H9 (cell line): ENCODE measurements at regions not wholly inside any gene's neighbourhood (a gene's known extent, or its start where the extent isn't known, plus 50 kb on each side); places are given as distances from the start of the nearest gene placed in this dataset.

Source experiments
- DNase-seq: peaks from one replicate; pipeline ENCODE4 v3.0.0-alpha.2; 2017
- H2AFZ ChIP-seq: one replicate; pipeline ENCODE4 v1.6.1; 2013; ENCODE audit warnings: mild to moderate bottlenecking, low read length, control low read depth, moderate library complexity
- H2AK5ac ChIP-seq: 2 replicates; pipeline ENCODE4 v1.6.1; 2013; ENCODE audit warnings: low read length, control low read depth, mixed read lengths; ENCODE audit not compliant: insufficient read length
- H2BK120ac ChIP-seq: one replicate; pipeline ENCODE4 v1.6.1; 2013; ENCODE audit warnings: low read depth, mild to moderate bottlenecking, low read length, control low read depth, inconsistent platforms; ENCODE audit not compliant: poor library complexity, severe bottlenecking
- H2BK12ac ChIP-seq: 2 replicates; pipeline ENCODE4 v1.6.1; 2013; ENCODE audit warnings: low read length, control low read depth, mixed read lengths, low read depth; ENCODE audit not compliant: insufficient read length
- H2BK15ac ChIP-seq: 2 replicates; pipeline ENCODE4 v1.6.1; 2013; ENCODE audit warnings: low read depth, low read length, control low read depth
- H2BK20ac ChIP-seq: one replicate; pipeline ENCODE4 v1.6.1; 2013; ENCODE audit warnings: low read depth, mild to moderate bottlenecking, low read length, control low read depth, inconsistent platforms; ENCODE audit not compliant: poor library complexity, severe bottlenecking
- H2BK5ac ChIP-seq: 2 replicates; pipeline ENCODE4 v1.6.1; 2013; ENCODE audit warnings: low read length, control low read depth, mixed read lengths; ENCODE audit not compliant: insufficient read length
- H3K14ac ChIP-seq: 2 replicates; pipeline ENCODE4 v1.6.1; 2013; ENCODE audit warnings: low read length, control low read depth; ENCODE audit not compliant: insufficient read depth
- H3K18ac ChIP-seq: 2 replicates; pipeline ENCODE4 v1.6.1; 2013; ENCODE audit warnings: low read depth, mild to moderate bottlenecking, mixed read lengths, low read length, control low read depth; ENCODE audit not compliant: insufficient read length
- H3K23ac ChIP-seq: 2 replicates; pipeline ENCODE4 v1.6.1; 2013; ENCODE audit warnings: low read length, control low read depth, mixed read lengths, low read depth; ENCODE audit not compliant: insufficient read length
- H3K23me2 ChIP-seq: 2 replicates; pipeline ENCODE4 v1.6.1; 2013; ENCODE audit warnings: low read depth, mild to moderate bottlenecking, mixed read lengths, low read length, control low read depth; ENCODE audit not compliant: insufficient read length, poor library complexity, severe bottlenecking
- H3K27ac ChIP-seq: 2 replicates; pipeline ENCODE4 v1.5.1; 2013; ENCODE audit warnings: low read length, control low read depth, mixed read lengths, low read depth; ENCODE audit not compliant: insufficient read length
- H3K27me3 ChIP-seq: 2 replicates; pipeline ENCODE4 v1.6.1; 2013; ENCODE audit warnings: low read length, control low read depth, inconsistent platforms; ENCODE audit not compliant: insufficient read depth
- H3K4ac ChIP-seq: 2 replicates; pipeline ENCODE4 v1.6.1; 2013; ENCODE audit warnings: low read depth, mild to moderate bottlenecking, control low read depth, inconsistent platforms, low read length, moderate library complexity
- H3K4me1 ChIP-seq: 2 replicates; pipeline ENCODE4 v1.6.1; 2013; ENCODE audit warnings: low read length, control low read depth, inconsistent platforms; ENCODE audit not compliant: insufficient read depth
- H3K4me2 ChIP-seq: 2 replicates; pipeline ENCODE4 v1.6.1; 2013; ENCODE audit warnings: low read length, control low read depth, mixed read lengths; ENCODE audit not compliant: insufficient read length, insufficient read depth
- H3K56ac ChIP-seq: 2 replicates; pipeline ENCODE4 v1.6.1; 2013; ENCODE audit warnings: low read depth, mild to moderate bottlenecking, mixed read lengths, low read length, control low read depth; ENCODE audit not compliant: insufficient read length
- H3K79me1 ChIP-seq: 2 replicates; pipeline ENCODE4 v1.6.1; 2013; ENCODE audit warnings: low read depth, mild to moderate bottlenecking, moderate library complexity, low read length, control low read depth, inconsistent platforms; ENCODE audit not compliant: insufficient read depth, poor library complexity, severe bottlenecking
- H3K79me2 ChIP-seq: 2 replicates; pipeline ENCODE4 v1.6.1; 2013; ENCODE audit warnings: low read length, control low read depth, inconsistent platforms; ENCODE audit not compliant: insufficient read depth
- H3K9ac ChIP-seq: 2 replicates; pipeline ENCODE4 v1.6.1; 2013; ENCODE audit warnings: low read length, control low read depth, mixed read lengths; ENCODE audit not compliant: insufficient read length; ENCODE audit errors: extremely low read depth
- H3K9me3 ChIP-seq: one replicate; pipeline ENCODE4 v1.6.1; 2013; ENCODE audit warnings: low read depth, low read length, inconsistent platforms; ENCODE audit not compliant: control insufficient read depth
- H3T11ph ChIP-seq: one replicate; pipeline ENCODE4 v1.6.1; 2013; ENCODE audit warnings: mild to moderate bottlenecking, low read length, control low read depth, inconsistent platforms
- H4K20me1 ChIP-seq: one replicate; pipeline ENCODE4 v1.6.1; 2013; ENCODE audit not compliant: control insufficient read depth, insufficient read length, insufficient read depth
- H4K5ac ChIP-seq: 2 replicates; pipeline ENCODE4 v1.6.1; 2013; ENCODE audit warnings: low read depth, mild to moderate bottlenecking, mixed read lengths, low read length, control low read depth; ENCODE audit not compliant: insufficient read length
- H4K8ac ChIP-seq: replicated peaks from 2 replicates; pipeline ENCODE4 v1.6.1; 2013; ENCODE audit warnings: low read length, control low read depth, mixed read lengths, low read depth; ENCODE audit not compliant: insufficient read length
- H4K91ac ChIP-seq: 2 replicates; pipeline ENCODE4 v1.6.1; 2013; ENCODE audit warnings: low read depth, mild to moderate bottlenecking, moderate library complexity, mixed read lengths, low read length, control low read depth; ENCODE audit not compliant: insufficient read length
- H3K27ac Mint-ChIP-seq, 3 experiments: 2 replicates in 2 of 3; 3 replicates in 1 of 3; pipeline ENCODE4 v1.8.0; 2020 to 2021; ENCODE audit warnings: mixed read lengths in 3 of 3, mild to moderate bottlenecking in 1 of 3, moderate library complexity in 1 of 3
- H3K27me3 Mint-ChIP-seq: 2 replicates; pipeline ENCODE4 v1.8.0; 2021; ENCODE audit warnings: low read depth, mild to moderate bottlenecking, moderate library complexity, mixed read lengths
- H3K36me3 Mint-ChIP-seq, 3 experiments: 2 replicates in 2 of 3; 3 replicates in 1 of 3; pipeline ENCODE4 v1.8.0; 2020 to 2021; ENCODE audit warnings: low read depth in 3 of 3, mixed read lengths in 3 of 3; ENCODE audit not compliant: insufficient read depth in 1 of 3
- H3K4me1 Mint-ChIP-seq, 2 experiments: 2 replicates each; pipeline ENCODE4 v1.8.0; 2020; ENCODE audit warnings: mixed read lengths in 2 of 2
- H3K4me3 Mint-ChIP-seq, 2 experiments: 2 replicates in 1 of 2; 3 replicates in 1 of 2; pipeline ENCODE4 v1.8.0; 2020 to 2021; ENCODE audit warnings: mild to moderate bottlenecking in 2 of 2, mixed read lengths in 2 of 2, moderate library complexity in 1 of 2
- H3K9me3 Mint-ChIP-seq, 2 experiments: 2 replicates in 1 of 2; 3 replicates in 1 of 2; pipeline ENCODE4 v1.8.0; 2020; ENCODE audit warnings: mild to moderate bottlenecking in 2 of 2, mixed read lengths in 2 of 2, moderate library complexity in 1 of 2
- WGBS: extraction: QIAGEN DNeasy Blood & Tissue Kit; methylation state at CpG from one replicate; pipeline ENCODE4 v1.1.7; 2013; ENCODE audit warnings: missing lambda C conversion rate, low lambda C conversion rate, mixed read lengths; ENCODE audit not compliant: insufficient read length; ENCODE audit errors: extremely low coverage; 5-methylcytosine and 5-hydroxymethylcytosine counted together
- TF ChIP-seq, protein P1 (sequence below): fragments of 200-600 bp; sonication (generic); conservative IDR thresholded peaks from 3 replicates; pipeline ENCODE4 v1.8.0; 2021; ENCODE audit warnings: antibody characterized with exemption, mild to moderate bottlenecking

DNA sequence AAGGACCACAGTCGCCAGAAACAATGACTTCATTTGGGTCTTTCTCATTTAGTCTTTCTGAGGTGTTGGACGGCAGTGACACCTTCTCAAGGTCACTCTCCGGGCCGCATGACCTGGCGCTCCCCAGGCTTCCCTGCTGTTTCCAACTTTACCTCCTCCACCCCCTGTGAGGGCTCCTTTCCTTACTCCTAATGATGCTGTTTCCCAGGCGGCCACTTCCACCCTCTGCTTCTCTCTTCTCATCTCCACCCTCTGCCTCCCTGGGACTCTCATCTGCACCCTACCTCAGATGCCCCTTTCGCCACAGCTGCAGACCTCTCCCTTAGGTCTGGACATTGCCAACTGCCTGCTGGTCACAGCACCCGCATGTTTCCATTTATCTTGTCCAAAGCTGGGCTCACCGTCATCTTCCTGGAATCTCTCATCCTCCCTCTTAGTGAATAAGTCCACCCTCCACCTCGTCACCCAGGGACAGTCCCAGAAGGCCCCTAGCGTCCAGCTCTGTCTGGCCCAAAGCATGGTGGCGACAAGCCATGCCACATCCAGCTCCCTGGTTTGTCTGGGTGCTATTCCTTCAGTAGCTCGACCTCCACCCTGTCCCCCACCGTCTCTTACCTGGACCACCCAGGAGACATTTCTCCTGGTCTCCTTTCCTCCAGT is 113.8 kb downstream of the BUD13 start:
- WGBS, result no CpG with 5 or more reads among the region's 14 CpGs
- no peak overlapping the region for H2BK15ac ChIP-seq
- H3K27ac ChIP-seq, result no peak overlapping the region
- TF ChIP-seq, protein P1, sequence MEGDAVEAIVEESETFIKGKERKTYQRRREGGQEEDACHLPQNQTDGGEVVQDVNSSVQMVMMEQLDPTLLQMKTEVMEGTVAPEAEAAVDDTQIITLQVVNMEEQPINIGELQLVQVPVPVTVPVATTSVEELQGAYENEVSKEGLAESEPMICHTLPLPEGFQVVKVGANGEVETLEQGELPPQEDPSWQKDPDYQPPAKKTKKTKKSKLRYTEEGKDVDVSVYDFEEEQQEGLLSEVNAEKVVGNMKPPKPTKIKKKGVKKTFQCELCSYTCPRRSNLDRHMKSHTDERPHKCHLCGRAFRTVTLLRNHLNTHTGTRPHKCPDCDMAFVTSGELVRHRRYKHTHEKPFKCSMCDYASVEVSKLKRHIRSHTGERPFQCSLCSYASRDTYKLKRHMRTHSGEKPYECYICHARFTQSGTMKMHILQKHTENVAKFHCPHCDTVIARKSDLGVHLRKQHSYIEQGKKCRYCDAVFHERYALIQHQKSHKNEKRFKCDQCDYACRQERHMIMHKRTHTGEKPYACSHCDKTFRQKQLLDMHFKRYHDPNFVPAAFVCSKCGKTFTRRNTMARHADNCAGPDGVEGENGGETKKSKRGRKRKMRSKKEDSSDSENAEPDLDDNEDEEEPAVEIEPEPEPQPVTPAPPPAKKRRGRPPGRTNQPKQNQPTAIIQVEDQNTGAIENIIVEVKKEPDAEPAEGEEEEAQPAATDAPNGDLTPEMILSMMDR, result no peak
- no peaks in the 10 kb centered on the region for H3K79me2 ChIP-seq
- no peak overlapping the region for H2AK5ac ChIP-seq
- H3K9me3 Mint-ChIP-seq, result peaks cover 6 to 8% of the 10 kb centered on the region in 2 experiments; a peak in 4 of 5 replicates
- H3T11ph ChIP-seq, result no peak overlapping the region
- no peaks in the 10 kb centered on the region for H3K79me1 ChIP-seq
- H3K27ac Mint-ChIP-seq, result no peak overlapping the region
- H4K91ac ChIP-seq, result no peak overlapping the region
- H3K36me3 Mint-ChIP-seq, result peaks cover 0 to 10% (median 0%) of the 10 kb centered on the region in 3 experiments; a peak in 2 of 7 replicates
- no peak overlapping the region for H2BK5ac ChIP-seq
- no peak overlapping the region for H2BK20ac ChIP-seq
- no peak overlapping the region for H3K4me3 Mint-ChIP-seq
- H2BK12ac ChIP-seq, result no peak overlapping the region
- no peak overlapping the region for H2AFZ ChIP-seq
- no peak overlapping the region for H3K56ac ChIP-seq
- peaks cover 6% of the 10 kb centered on the region for H3K9me3 ChIP-seq
- peak; percentile 8 for DNase-seq
- no peak overlapping the region for H4K5ac ChIP-seq
- no peak overlapping the region for H3K4ac ChIP-seq
- peaks cover 7 to 8% of the 10 kb centered on the region in 2 experiments for H3K4me1 Mint-ChIP-seq
- no peak overlapping the region; the same call in 1 of the 2 replicates for H3K14ac ChIP-seq
- H3K27me3 Mint-ChIP-seq, result peaks cover 25% of the 10 kb centered on the region
- no peak overlapping the region for H3K4me2 ChIP-seq
- H3K4me1 ChIP-seq, result no peaks in the 10 kb centered on the region
- no peak overlapping the region for H3K9ac ChIP-seq
- H4K8ac ChIP-seq, result no peak overlapping the region
- no peak overlapping the region for H3K18ac ChIP-seq
- H3K23ac ChIP-seq, result no peak overlapping the region
- no peaks in the 10 kb centered on the region for H3K27me3 ChIP-seq
- no peaks in the 10 kb centered on the region for H3K23me2 ChIP-seq
- no peaks in the 10 kb centered on the region for H4K20me1 ChIP-seq
- no peak overlapping the region for H2BK120ac ChIP-seq
